Osteoblast (primary cell): ENCODE measurements at regions not wholly inside any gene's neighbourhood (a gene's known extent, or its start where the extent isn't known, plus 50 kb on each side); places are given as distances from the start of the nearest gene placed in this dataset.

ENCODE experiments used
- DNase-seq: peaks from one replicate; pipeline ENCODE4 v3.0.0; 2011; ENCODE audit warnings: low spot score, mixed read lengths; ENCODE audit not compliant: insufficient read length; ENCODE audit errors: missing footprints
- H2AFZ ChIP-seq: 2 replicates; pipeline ENCODE4 v1.6.0; 2011; ENCODE audit warnings: mild to moderate bottlenecking, low read length
- H3K27ac ChIP-seq: 2 replicates; pipeline ENCODE4 v1.5.1; 2011; ENCODE audit warnings: mild to moderate bottlenecking, low read depth, low read length, moderate library complexity
- H3K27me3 ChIP-seq: 2 replicates; pipeline ENCODE4 v1.6.0; 2012; ENCODE audit warnings: mild to moderate bottlenecking, control low read depth, inconsistent platforms, low read length, moderate library complexity; ENCODE audit not compliant: insufficient read depth
- H3K36me3 ChIP-seq: 2 replicates; pipeline ENCODE4 v1.5.1; 2011; ENCODE audit warnings: mild to moderate bottlenecking, low read length, control low read depth, moderate library complexity; ENCODE audit not compliant: insufficient read depth
- H3K4me1 ChIP-seq: 2 replicates; pipeline ENCODE4 v1.5.1; 2011; ENCODE audit warnings: mild to moderate bottlenecking, low read length, control low read depth, moderate library complexity; ENCODE audit not compliant: insufficient read depth
- H3K4me2 ChIP-seq: 2 replicates; pipeline ENCODE4 v1.6.0; 2011; ENCODE audit warnings: mild to moderate bottlenecking, low read length; ENCODE audit not compliant: insufficient read depth
- H3K4me3 ChIP-seq: fragments of 200-600 bp; sonication (generic); 3 replicates; pipeline ENCODE4 v1.5.1; 2012; ENCODE audit warnings: mild to moderate bottlenecking, low read length, inconsistent platforms; ENCODE audit not compliant: insufficient read depth
- H3K79me2 ChIP-seq: 2 replicates; pipeline ENCODE4 v1.6.0; 2012; ENCODE audit warnings: mild to moderate bottlenecking, low read length, control low read depth, inconsistent platforms; ENCODE audit not compliant: insufficient read depth
- H3K9me3 ChIP-seq: 2 replicates; pipeline ENCODE4 v1.5.1; 2011; ENCODE audit warnings: low read depth, low read length, control low read depth
- H4K20me1 ChIP-seq: 2 replicates; pipeline ENCODE4 v1.6.0; 2012; ENCODE audit warnings: mild to moderate bottlenecking, low read length, control low read depth; ENCODE audit not compliant: insufficient read depth
- CTCF ChIP-seq: IDR thresholded peaks from 2 replicates; pipeline ENCODE4 v1.5.1; 2011; ENCODE audit warnings: mild to moderate bottlenecking, low read depth, low read length, moderate library complexity; ENCODE audit errors: extremely low read depth

DNA sequence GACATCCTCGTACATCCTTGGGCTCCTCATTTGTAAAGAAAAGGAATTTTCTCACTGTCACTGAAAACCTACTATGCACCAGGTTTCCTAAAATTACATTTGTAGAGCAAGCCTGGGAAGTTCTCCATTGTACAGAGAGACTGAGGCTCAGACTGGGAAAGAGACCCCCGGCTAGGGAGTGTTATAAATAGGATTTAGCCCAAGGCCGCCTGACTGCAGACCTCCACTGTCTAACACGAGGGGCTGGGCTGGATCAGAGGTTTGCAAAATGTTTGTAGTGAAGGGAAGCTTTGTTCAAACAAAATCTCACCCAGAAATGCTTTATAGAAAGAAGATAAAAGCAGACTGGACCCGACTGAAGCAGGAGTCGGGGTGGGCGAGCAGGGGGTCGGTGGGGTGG lies 131.3 kb downstream of the ACTL8 start:
- Histone ChIP-seq H3K4me1 (no peaks in the 10 kb centered on the region), H3K27ac (no peak overlapping the region), H3K9me3 (no peaks in the 10 kb centered on the region), H2AFZ (no peak overlapping the region), H3K4me3 (no peak overlapping the region), H3K36me3 (no peaks in the 10 kb centered on the region), H4K20me1 (no peaks in the 10 kb centered on the region), H3K4me2 (no peak overlapping the region), H3K27me3 (peaks cover 24% of the 10 kb centered on the region), H3K79me2 (no peaks in the 10 kb centered on the region)
- no peak for TF ChIP-seq CTCF
- DNase-seq: no peak

DNA sequence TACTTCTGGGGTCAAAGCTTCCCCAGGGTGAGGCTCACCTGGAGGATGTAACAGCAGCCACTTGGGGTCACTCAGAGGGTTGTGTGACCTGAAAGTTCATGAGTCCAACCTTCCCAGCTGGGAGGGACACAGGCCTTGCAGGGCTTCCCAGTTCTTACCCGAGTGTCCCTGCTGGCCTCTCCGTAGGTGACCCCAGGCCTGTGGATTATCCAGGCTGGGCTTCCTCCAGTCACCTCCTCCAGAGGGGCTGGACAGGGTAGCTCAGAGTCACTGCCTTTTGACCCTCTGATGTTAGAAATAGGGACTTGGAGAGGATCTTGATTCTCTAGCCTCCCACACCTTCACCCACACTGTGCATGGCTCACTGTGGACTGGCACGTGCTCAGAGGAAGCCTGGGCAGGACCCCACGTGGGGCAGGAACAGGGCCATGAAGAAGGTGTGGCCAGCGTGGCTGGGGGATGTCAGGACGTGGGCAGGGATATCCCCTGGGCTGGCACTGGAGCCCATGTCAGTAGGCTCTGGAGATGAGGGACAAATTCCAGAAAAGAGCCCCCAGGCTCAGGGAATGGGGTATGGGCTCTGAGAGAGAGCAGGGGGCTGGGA lies 131.8 kb downstream of the ACTL8 start:
- Histone ChIP-seq H3K9me3 (no peaks in the 10 kb centered on the region), H3K4me3 (no peak overlapping the region)

DNA sequence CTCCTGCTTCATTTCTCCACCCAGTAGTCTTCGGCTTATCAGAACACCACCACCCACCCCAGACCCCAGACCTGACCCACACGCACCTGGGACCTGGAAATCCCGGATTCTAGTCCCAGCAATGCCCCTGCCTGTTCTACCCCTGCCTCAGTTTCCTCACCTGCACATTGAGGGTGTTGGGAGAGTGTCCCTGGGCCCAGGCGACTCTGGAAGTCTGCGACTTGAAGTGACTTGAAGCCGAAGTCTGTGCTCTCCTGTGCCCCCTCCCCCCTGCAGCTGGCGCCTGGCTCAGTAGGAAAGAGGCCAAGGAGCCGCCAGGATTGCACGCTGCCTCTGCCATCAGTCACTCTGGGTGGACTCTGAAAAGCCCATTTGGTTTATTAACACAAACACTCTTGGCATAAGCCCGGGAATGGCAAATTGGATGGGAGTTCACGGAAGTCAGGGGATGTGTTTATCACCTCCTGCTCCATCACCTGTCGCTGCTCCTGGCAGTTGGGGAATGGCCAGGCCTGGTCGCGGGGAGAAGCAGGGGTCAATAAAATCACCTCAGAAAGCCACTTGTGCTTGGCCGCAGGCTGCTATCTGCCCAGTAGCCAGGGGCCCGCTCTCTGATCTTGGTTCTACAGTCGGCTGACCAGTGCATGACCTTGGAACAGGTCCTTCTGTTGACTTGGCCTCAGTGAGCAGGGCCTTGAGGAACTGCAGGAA lies 132.7 kb downstream of the ACTL8 start:
- H3K4me2 ChIP-seq: no peak overlapping the region
- no peaks in the 10 kb centered on the region for H4K20me1 ChIP-seq
- H3K27ac ChIP-seq: no peak overlapping the region
- no peak overlapping the region for H3K4me3 ChIP-seq
- no peaks in the 10 kb centered on the region for H3K4me1 ChIP-seq
- H3K9me3 ChIP-seq: no peaks in the 10 kb centered on the region
- H3K27me3 ChIP-seq: peaks cover 26% of the 10 kb centered on the region
- no peak for TF ChIP-seq CTCF
- no peak overlapping the region for H2AFZ ChIP-seq
- no peaks in the 10 kb centered on the region for H3K79me2 ChIP-seq
- no peaks in the 10 kb centered on the region for H3K36me3 ChIP-seq
- no peak for DNase-seq

More for the DNA sequence above, 131.8 kb downstream of the ACTL8 start:
- H2AFZ ChIP-seq: no peak overlapping the region
- H4K20me1 ChIP-seq: no peaks in the 10 kb centered on the region
- H3K79me2 ChIP-seq: no peaks in the 10 kb centered on the region
- peaks cover 26% of the 10 kb centered on the region for H3K27me3 ChIP-seq
- no peak for TF ChIP-seq CTCF
- H3K36me3 ChIP-seq: no peaks in the 10 kb centered on the region
- H3K4me2 ChIP-seq: no peak overlapping the region
- DNase-seq: no peak
- H3K4me1 ChIP-seq: no peaks in the 10 kb centered on the region
- no peak overlapping the region for H3K27ac ChIP-seq

GRCh38 chr1:17890056-17890814 lies 135.1 kb downstream of the ACTL8 start:
- no peak for TF ChIP-seq CTCF
- H3K79me2 ChIP-seq: no peaks in the 10 kb centered on the region
- H3K4me3 ChIP-seq: no peak overlapping the region
- peaks cover 26% of the 10 kb centered on the region for H3K27me3 ChIP-seq
- H3K9me3 ChIP-seq: no peaks in the 10 kb centered on the region
- no peak overlapping the region for H3K4me2 ChIP-seq
- no peak overlapping the region for H2AFZ ChIP-seq
- no peaks in the 10 kb centered on the region for H3K4me1 ChIP-seq
- H3K36me3 ChIP-seq: no peaks in the 10 kb centered on the region
- no peak overlapping the region for H3K27ac ChIP-seq
- DNase-seq: no peak
- H4K20me1 ChIP-seq: no peaks in the 10 kb centered on the region
